ENCODE measurements at regions not wholly inside any gene's neighbourhood (a gene's known extent, or its start where the extent isn't known, plus 50 kb on each side); places are given as distances from the start of the nearest gene placed in this dataset.

DNA sequence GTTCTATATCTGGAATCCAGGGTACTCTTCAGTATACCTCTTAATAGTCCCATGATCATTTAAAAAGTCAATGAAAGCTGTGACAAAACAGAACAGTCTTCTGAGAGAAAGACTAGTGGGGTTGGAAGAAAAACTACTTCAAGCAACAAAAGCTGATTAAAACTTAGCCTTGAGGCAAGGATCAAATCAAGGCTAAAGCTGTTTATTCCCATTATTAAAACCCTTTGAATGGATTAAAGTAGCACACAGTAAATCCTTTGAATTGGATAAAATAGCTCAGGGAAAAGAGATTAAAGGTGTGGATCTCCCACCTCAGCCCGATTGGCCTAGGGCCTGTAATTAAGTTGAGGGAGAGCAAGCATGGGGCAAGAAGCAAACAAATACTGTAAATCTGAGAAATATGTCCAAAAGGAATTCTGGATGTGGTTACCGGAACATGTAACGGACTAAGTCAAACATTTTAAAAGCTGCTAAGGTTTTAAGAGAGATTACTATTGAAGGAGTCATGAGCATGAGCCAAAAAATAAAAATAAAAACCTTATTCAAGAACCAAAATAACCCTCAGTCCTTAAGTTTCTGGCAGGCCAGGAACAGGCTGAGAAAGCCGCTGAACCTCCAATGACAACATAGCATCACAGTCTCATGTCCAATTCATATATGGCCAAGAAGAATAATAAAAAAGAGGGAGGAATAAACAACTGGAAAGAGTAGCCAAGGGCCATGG, 257.3 kb upstream of the NEIL3 start:
- DNase-seq: no peak

- no peak for DNase-seq
Observed at GRCh38 chr4:177057186-177057585, 252.5 kb upstream of the NEIL3 start.

DNA sequence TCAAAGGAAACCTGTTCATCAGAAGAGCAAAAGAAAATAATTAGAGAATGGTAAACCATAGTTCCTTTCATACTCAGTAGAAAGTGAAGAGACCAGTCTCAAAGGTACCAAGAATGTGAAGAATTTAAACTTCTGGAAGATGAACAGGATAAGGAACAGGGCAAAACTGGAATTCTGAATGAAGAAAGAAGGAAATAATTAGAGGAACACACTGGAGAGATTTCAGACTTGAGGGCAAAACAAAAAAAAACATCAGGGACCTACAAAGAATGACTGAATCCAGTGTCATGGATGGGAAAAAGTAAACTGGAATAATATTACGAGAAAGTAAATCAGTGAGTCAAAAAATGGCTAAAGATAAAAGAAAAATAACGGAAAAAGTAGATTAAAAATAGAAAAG, 245.6 kb upstream of the NEIL3 start:
- no peak for DNase-seq

GRCh38 chr4:177064729-177065394, 244.8 kb upstream of the NEIL3 start:
- no peak for DNase-seq

GRCh38 chr4:177066746-177067145, 242.9 kb upstream of the NEIL3 start:
- no peak for DNase-seq

GRCh38 chr4:177070533-177071058, 239.1 kb upstream of the NEIL3 start:
- DNase-seq: no peak

DNA sequence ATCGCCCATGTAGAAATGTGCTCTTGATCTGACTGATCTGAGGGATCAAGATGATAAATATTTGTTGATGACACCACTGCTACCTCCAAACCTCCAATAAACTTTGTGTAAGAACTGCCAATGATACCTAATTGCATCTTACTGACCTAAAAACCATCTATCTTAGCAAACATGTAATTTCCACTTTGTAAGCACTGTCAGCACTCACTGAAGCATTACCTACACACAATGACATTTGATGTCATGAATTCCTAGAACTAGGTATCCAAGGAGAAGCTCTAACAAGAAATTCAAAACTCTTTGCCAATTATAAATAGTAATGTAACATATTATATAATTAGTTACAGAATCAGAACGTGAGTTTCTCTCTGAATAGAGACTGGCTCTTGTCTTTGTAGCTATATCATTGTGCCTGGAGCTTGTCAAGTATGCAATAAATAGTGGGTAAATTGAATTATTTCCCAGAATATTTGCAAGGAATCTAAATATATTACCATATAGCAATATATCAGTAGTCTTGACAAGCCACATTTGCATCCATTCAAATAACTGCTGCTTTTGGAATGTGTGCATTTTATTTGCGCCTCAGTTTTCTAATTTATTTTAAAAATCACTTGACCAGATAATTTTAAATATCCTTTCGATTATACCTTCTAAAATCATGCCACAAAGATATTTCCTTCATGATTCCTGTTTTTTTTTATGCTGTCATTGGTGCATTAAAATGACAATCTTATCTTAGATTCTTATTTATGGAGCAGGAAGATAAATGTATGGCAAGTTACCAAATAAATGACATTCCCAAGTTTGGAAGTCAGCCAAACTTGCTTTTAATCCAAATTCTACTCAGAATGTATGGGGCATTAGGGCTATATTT, 232.3 kb upstream of the NEIL3 start:
- peak; percentile 28 for DNase-seq

DNA sequence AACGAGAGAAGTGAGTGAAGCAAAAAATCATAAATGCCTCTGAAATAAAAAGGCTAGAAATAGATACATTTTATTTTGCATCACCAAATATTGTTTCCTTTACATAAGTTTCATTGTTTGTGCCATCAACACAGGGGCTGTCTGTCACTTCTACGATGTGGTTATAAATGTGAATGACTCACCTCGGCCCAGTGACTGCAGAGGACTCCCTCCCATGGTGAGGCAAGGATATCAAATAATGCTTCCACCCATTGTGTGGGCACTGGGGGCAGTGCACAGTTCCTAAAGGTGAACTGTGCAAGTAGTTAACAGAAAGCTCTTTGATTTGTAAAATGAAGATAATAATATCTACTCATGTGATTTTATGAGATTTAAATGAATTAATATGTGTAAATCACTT, 230.3 kb upstream of the NEIL3 start:
- no peak for DNase-seq

DNA sequence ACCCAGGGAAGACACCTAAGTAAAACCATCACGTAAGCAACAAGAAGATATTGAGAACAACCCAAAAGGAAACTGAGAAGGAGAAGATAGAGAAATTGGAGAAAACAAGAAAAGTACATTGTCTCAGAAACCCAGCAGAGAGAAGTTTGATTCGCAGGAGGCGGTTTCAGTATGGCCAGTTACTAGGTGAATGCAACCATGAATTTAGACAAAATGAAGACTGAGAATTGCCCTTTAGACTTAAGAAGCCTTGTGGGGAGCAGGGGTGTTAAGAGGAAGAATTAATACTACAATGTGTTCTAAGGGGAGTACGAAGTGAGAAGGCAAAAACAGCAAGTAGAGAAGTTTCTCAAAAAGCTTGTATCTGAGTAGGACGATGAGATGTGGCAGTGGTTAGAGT, 229.3 kb upstream of the NEIL3 start:
- DNase-seq: no peak

GRCh38 chr4:177087060-177087459, 222.6 kb upstream of the NEIL3 start:
- DNase-seq: no peak

DNA sequence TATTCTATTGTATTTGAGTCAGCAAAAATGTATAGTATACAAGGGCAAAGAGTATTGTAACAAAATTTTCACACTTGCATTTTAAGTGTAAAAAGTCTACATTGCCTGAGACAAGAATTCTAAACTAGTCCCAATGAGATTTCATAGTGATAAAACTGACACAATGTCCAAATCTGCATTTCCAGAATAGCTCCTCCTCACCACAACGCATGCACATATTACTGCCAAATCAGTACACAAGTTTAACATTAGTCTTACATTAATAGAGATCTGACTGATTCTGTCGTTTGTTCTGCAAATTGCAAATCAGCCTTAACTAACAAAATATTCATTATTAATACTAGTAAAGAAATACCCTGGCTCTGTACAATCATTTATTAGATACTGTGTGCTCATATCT, 222.2 kb upstream of the NEIL3 start:
- DNase-seq: no peak

DNA sequence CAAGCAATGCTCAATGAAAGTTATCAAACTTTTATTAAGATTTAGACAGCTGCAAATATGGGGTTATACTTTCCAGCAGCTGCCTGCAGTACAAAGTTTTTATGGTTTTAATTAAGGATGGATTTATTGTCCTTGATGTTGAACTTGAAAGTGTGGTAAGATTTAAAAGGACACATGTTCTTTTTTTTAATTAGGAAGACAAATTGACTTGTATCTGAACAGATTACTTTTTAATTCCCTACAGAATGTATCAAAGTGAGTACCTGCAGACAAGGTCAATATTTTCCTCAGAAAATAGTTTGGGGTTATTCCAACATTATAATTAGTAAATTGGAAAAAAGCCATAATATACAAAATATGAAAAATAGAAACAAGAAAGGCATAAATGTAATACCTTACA, 218.2 kb upstream of the NEIL3 start:
- no peak for DNase-seq

DNA sequence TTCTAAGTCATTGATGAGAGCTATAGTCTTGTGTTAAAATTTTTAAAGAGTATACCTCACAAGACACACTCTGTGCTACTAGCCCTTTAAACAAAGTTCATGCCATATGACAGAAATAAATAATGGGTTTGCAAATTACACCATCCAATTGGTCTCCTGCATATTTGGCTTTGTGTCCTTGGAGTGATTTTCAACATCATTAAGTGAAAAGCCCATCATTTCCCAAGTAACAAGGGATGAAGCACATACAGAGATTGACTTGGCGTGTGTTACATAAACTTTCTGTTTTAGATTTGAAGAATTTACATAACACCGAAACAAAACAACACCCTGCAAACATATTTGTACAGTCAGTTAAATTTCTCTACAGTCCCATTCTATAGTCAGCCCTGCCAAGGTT, 216.9 kb upstream of the NEIL3 start:
- no peak for DNase-seq

- DNase-seq: no peak
Observed at GRCh38 chr4:177093964-177094363, 215.7 kb upstream of the NEIL3 start.

DNA sequence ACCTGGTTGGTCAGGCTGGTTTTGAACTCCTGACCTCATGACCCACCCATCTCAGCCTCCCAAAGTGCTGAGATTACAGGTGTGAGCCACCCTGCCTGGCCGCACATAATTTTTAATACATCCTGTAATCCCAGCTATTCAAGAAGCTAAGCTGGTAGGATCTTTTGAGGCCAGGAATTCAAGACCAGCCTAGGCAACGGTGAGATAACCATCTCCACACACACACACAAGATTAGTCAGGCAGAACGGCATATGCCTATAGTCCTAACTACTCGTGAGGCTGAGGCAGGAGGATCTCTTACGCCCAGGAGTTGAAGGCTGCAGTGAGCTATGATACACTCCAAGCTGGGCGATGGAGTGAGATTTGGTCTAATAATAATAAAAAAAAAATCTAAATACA, 212.4 kb upstream of the NEIL3 start:
- DNase-seq: no peak

DNA sequence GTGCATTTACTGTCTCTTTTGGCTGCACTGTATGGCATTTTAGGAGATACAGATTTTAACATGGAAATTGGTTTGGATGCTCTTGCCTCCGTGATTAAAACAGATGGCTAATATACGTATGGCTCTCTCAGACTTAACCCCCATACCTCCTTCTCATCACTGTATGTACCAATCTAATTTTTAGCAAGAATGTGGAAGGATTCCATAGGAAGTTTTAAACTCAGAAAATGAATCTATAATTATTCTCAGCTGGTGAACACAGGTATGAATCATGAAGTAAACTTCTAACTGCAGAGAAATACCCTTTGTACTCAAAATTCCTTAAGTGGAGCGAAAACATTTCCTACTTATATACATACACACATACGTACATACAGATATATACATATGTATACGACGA, 210.5 kb upstream of the NEIL3 start:
- DNase-seq: no peak

DNA sequence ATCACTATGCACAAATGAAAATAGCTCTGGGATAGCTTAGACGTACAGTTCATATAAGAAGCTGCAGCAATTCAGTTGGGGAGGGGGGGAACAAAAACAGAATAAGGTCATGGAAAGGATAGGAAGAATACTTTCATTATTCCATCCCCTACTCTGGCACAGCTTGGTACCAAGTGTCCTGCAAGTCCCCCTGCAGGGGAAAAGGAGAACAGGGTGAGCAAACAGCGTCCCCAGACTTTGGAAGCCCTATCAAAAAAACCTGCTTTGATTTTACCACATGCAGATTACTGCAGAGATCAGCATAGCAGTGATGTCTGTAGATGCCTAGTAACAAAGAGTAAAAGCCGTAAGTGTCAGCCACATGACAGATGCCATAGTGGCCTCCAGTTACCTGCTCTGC, 209.4 kb upstream of the NEIL3 start:
- no peak for DNase-seq

GRCh38 chr4:177103619-177104018, 206.1 kb upstream of the NEIL3 start:
- DNase-seq: no peak

DNA sequence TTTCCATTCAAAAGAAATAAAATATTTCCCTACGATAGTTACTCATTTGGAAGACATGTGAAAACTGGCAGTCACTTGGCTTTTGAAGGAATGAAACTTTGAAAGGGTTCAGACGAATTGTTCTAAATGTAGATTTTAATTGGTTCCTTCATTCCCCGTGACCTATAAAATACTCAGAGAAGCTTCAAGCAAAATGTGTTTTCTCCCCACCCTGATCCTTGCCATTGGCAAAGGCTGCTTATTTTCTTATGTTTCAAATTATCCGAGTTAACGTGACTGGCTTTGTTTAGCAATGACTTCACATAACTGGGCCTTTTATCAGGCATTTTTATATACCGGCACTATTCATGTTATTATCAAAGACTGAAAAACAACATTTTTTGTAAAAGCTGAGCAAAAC, 204.1 kb upstream of the NEIL3 start:
- no peak for DNase-seq

DNA sequence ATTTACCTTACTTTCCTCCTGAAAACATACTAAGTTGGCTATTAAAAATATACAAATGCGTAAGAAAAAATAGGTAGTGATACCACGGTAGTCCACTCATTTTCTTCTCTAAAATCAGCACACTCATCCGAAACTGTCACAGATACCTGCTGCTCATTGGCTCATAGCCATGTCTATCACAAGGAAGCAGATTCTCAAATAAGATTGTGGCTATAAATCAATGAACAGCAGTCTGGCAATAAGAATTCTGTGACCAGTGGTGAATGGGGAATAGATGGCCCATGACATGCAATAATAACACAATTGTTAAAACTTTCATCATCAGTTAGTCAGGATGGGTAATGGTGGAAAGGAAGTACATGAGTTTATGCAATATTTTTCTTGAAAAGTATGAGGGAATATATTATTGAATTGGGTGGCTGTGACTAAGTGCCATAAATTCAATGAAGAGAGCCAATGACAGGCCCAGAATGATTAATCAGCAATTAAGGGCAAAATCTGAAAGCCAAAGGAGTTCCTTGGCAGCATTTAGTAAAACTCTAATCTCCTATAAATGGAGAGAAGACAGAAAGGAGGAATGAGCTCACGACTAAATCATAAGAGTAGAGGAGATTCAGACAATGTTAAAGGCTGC, 202.3 kb upstream of the NEIL3 start:
- DNase-seq: no peak

DNA sequence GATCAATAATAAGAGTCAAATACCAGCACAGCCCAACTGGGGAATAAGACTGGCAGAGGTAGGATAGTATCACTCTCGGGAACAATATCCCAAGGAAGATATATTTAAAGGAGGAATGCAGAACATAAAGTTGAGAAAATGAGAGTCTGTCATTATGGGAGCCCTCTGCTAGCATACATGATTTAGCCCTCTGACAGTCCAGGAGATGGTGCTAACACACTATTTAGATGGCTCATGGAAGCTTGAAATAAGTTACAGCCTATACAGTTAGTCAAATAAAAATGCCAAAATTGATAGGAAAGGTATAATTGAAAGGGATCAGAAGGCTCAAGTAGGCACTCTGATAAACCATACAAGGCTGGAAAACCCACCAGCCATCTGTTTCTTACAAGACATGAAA, 201.0 kb upstream of the NEIL3 start:
- no peak for DNase-seq

DNA sequence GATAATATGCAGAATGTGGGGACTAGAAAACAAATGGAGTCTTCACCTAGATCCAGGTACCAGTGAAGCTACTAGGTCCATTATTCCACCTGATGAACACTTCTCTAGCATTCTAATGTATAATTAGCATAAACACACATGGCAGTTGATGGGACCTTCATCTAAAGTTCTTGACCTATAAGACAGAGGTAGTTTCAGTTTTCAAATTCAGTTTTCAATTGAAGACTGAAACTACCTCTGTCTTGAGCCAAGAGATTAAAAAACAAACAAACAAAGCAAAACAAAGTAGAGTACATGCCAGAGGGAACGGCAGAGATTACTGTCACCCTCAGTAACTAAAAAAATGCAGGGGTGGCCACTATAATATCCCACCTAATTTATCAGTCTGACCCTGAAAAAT, 199.9 kb upstream of the NEIL3 start:
- no peak for DNase-seq

DNA sequence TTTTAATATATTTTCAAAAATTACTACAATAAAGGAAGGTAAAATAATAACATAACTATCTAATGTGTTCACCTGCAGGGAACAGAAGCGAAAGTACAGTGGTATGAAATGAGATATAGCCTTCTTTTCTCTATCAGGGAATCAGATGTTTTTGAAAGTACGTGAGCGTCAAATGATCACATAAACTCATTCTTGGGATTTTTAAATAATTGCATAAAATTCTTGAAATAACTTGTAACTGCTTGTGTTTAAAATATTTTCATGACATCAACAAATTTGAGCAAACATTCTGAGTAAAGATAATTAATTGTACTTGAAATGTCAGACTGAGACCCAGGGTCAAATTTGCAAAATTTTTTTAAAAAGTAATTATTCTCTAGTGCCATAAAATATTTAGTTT, 193.5 kb upstream of the NEIL3 start:
- DNase-seq: no peak

All from NCI-H526 treated with DMSO at 0.1 percent for 48 hours (cell line).